Prostate gland (tissue), 2 donors: ENCODE measurements at regions not wholly inside any gene's neighbourhood (a gene's known extent, or its start where the extent isn't known, plus 50 kb on each side); places are given as distances from the start of the nearest gene placed in this dataset.

Experiments
- POLR2A ChIP-seq: fragments of 450-650 bp; IDR thresholded peaks from one replicate; pipeline ENCODE4 v1.6.1; 2016; ENCODE audit warnings: antibody characterized with exemption, mild to moderate bottlenecking
- TF ChIP-seq, protein P1 (sequence below), 4 experiments: fragments of 200-600 bp in 2 of 4; fragments of 450-650 bp in 2 of 4; sonication (generic) in 2 of 4; IDR thresholded peaks; 1 replicate in 3 of 4; 2 replicates in 1 of 4; pipeline ENCODE4 v1.5.1; 2016 to 2019; ENCODE audit warnings: antibody characterized with exemption in 4 of 4, mild to moderate bottlenecking in 2 of 4, moderate library complexity in 2 of 4

DNA sequence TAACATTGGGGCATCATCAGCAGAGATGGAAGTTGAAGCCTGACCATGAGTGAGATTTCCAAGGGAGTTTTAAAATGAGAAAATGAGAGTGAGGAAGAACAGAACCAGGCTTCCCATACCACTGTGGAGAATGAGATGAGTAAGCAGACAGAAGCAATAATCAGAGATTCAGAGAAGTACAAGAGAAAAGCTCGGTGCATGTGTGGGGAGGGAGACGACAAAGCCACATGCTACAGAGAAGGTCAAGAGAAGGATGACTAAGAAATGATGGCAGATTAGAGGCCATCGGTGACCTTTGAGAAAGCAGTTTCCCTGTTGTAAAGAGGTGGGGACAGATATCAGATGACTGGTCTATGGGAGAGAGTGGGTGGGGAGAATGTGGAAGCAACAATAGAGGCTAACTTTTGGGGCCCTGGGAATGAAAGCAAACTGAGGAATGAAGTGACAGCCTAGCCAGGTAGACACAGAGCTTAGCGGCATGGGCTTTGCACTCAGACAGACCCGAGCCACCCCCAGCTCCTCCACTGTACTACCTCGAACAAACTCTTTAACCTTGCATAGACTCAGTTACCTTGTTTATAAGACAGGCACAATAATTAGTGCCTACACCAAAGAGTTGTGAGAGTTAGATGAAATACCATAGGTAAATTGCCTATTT is 207.7 kb downstream of the PIK3R1 start:
- TF ChIP-seq, protein P1, sequence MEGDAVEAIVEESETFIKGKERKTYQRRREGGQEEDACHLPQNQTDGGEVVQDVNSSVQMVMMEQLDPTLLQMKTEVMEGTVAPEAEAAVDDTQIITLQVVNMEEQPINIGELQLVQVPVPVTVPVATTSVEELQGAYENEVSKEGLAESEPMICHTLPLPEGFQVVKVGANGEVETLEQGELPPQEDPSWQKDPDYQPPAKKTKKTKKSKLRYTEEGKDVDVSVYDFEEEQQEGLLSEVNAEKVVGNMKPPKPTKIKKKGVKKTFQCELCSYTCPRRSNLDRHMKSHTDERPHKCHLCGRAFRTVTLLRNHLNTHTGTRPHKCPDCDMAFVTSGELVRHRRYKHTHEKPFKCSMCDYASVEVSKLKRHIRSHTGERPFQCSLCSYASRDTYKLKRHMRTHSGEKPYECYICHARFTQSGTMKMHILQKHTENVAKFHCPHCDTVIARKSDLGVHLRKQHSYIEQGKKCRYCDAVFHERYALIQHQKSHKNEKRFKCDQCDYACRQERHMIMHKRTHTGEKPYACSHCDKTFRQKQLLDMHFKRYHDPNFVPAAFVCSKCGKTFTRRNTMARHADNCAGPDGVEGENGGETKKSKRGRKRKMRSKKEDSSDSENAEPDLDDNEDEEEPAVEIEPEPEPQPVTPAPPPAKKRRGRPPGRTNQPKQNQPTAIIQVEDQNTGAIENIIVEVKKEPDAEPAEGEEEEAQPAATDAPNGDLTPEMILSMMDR (IDR thresholded peaks at IDR 0.05) = no peak
- TF ChIP-seq POLR2A = no peak
